ENCODE measurements at regions not wholly inside any gene's neighbourhood (a gene's known extent, or its start where the extent isn't known, plus 50 kb on each side); places are given as distances from the start of the nearest gene placed in this dataset.

DNA sequence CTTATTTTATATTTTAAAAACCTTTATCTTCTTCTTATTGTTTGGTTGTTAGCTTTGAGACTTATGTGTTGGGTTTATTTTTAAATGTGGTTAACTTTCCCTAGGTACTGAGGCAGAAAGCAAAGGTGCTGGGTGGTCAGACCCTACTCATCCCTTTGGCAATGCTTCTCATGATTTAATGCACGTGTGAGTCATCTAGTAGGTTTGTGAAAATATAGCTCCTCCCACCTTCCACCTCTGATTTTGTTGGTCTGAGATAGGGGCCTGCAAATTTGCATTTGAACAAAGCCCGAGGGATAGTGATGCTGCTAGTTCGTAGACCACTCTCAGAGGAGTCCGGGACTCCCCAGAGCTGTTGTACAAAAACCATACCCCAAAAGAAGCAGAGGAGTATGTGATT lies 771.3 kb upstream of the ARGLU1 start:
- DNase-seq (ENCODE audit: low read depth, low spot score), result no peak

GRCh38 chr13:107332188-107332587 lies 764.3 kb upstream of the ARGLU1 start:
- DNase-seq (ENCODE audit: low read depth, low spot score), result no peak

DNA sequence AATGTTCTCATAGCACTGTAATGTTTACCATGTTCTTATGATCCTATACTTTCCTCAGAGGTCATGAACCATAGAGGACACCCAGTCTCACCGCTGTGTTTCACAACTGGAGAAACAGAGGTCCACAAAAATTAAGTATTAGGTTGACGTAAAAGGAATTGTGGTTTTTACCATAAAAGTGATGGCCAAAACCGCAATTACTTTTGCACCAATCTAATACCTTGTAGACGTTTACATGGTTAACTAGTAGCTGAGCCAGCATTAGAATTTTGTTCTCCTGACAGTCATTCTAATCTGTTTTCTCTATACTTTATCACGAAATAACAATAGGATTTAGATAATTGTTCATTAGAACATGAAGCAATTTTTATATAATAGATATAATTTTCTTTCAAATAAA lies 763.4 kb upstream of the ARGLU1 start:
- DNase-seq (ENCODE audit: low read depth, low spot score), result no peak

GRCh38 chr13:107330484-107330883 lies 762.5 kb upstream of the ARGLU1 start:
- no peak for DNase-seq (ENCODE audit: low read depth, low spot score)

DNA sequence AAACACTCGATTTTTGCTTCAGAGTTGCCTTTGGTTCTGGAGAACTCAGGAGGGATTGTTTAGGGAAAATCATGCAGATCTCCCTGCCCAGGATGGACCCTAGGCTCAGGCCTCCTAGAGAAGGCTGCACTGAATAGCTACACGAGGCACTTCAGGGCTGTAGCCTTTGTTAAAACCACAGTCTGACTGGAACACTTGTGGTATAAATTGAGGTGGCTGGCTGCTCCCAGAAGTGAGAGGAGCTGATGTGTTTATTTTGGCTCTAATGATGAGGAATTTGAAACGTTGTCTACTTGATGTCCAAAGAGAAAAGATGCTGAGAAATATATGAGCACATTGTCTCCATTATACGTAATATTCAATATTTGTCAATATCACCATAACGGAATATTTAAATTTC lies 762.1 kb upstream of the ARGLU1 start:
- DNase-seq (ENCODE audit: low read depth, low spot score), result peak; percentile 81

DNA sequence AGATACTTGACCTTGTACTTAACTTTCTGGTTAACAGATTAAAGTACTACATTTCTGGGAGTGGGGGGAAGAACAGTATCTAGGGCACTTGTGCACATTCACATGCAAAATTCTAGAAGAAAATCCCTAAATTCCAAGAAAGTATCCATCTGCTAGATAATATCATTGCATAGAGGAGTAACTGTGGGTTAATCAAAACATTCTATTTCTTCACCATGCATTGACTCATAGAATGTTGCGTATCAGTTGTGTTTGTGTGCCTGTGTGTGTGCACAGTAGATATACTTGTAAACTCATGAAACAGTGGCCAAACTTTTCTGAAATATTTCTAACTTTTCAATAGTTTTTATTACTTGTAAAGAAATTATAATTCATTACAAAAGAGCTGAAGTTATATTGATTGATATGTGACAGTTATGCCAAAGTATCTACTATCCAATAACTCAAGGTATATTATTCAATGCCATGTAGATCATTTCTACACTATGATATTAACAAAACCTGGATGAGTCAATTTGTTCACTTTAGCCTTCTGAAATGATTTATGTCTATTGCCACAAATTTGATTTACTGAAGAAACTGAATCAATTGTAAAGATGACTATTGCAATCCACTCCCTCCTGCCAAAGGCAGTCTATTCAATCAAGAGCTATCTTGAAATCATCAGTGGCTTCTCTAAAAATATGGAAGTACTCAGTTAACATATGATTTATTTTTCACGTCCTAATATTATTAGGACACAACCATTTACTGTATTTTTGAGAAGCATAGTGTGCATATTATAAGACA lies 756.7 kb upstream of the ARGLU1 start:
- no peak for DNase-seq (ENCODE audit: low read depth, low spot score)

DNA sequence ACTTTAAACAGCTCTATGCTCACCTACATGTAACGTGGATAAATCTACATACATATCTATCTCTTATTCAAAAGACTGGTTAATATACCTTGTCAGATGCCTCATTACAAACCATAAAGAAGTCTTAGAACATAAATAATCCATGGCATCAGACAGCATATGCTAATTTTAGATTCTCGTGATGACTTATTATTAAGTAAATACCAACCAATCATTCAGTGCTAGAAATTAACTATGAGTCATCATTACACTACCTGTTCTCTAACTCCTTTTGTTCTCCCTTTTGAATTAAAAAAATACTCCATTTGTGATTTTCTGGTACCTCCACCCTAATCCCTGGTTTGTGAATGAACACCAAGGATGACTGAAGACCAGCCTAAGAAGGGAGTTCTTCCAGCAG lies 754.3 kb upstream of the ARGLU1 start:
- DNase-seq (ENCODE audit: low read depth, low spot score), result no peak

- no peak for DNase-seq (ENCODE audit: low read depth, low spot score)
Observed at GRCh38 chr13:107305178-107305577, 737.2 kb upstream of the ARGLU1 start.

DNA sequence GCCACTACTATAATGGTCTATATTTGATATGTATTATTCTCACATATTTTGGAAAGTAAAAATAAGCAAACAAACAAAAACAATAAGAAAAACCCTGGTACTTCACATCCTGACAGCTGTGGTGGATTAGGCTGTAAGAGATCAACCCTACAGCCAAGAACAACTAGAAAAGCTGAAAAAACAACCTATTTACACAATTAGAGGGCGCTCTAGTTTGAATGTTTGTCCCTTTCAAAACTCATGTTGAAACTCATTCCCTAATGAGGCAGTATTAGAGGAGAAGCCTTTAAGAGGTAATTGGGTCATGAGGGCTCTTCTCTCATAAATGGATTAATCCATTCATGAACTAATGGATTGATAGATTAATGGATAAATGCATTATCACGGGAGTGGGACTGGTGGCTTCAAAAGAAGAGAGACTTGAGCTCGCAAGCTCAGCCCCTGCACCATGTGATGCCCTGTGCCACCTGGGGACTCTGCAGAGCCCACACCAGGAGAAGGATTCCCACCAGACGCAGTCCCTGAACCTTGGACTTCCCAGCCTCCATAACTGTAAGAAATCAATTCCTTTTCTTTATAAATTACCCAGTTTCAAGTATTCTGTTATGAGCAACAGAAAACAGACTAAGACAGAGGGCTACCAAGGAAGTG lies 733.9 kb upstream of the ARGLU1 start:
- no peak for DNase-seq (ENCODE audit: low read depth, low spot score)

GRCh38 chr13:107299717-107300116 lies 731.8 kb upstream of the ARGLU1 start:
- no peak for DNase-seq (ENCODE audit: low read depth, low spot score)

DNA sequence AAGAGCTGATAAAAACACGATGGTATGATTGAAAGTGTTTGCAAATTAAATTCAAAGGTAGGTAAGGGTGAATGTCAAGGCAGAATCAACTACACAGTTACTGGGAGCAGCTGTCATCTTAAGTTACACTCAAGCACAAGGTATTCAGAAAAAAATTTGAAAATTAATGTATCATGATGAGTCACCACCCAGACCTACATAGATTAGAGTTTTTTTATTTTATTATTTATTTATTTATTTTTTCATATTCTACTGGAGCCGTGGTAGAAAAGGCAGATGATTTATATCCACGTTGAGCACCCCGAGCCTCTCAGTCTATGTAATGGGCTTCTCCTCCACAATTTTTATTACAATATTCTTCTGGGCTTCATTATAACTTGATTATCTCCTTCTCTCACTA lies 728.9 kb upstream of the ARGLU1 start:
- no peak for DNase-seq (ENCODE audit: low read depth, low spot score)

GRCh38 chr13:107295416-107296140 lies 727.6 kb upstream of the ARGLU1 start:
- no peak for DNase-seq (ENCODE audit: low read depth, low spot score)

DNA sequence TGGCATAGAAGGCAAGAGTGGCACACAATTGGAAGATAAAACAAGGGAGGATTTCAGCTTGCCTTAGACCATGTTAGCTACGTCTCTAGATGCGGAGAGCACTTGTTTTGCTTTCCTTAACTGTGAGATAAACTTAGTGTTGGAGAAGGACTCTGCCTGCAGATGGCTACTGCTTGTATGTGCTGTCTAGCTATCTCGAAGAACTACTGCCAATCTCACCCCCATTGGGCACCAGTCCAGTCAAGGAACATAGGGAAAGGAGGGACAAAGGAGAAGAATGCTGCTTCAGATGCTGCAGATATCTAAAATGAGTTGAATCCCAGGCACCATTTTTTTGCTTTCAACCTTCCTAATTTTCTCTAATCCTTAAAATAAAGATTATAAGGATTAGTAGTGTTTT lies 726.0 kb upstream of the ARGLU1 start:
- no peak for DNase-seq (ENCODE audit: low read depth, low spot score)

DNA sequence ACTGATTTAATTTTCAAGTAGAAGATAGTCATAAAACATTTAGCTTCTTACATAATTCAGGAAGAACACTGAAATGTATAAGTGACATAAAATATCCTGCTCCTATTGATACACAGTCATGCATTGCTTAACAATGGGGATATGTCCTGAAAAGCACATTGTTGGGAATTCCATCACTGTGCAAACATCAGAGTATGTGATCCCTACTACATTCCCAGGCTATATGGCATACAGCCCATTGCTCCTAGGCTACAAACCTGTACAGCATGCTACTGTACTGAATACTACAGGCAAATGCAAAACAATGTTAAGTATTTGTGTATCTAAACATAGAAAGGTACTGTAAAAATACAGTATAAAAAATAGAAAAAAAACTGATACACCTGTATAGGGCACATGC lies 723.9 kb upstream of the ARGLU1 start:
- DNase-seq (ENCODE audit: low read depth, low spot score), result no peak

- no peak for DNase-seq (ENCODE audit: low read depth, low spot score)
Observed at GRCh38 chr13:107289540-107289939, 721.6 kb upstream of the ARGLU1 start.

- peak; percentile 78 for DNase-seq (ENCODE audit: low read depth, low spot score)
Observed at GRCh38 chr13:107284173-107284572, 716.2 kb upstream of the ARGLU1 start.

DNA sequence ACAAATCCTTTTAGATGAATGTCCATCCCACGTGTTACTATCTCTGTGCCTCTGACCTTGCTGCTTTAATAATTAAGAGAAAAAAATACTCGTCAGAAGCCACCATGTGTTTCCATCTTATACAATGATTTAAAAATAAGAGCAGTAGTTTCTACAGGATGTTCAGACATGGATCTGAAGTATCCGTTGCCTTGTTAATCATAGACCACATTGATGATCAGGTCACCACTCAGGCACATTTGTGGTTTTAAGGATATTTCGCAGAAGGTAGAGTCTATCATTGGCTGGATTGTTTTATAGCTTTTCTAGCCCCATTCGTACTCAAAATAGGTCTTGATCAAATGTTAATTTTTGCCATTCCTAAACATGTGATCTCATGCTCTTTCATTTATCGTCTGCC lies 710.0 kb upstream of the ARGLU1 start:
- no peak for DNase-seq (ENCODE audit: low read depth, low spot score)

DNA sequence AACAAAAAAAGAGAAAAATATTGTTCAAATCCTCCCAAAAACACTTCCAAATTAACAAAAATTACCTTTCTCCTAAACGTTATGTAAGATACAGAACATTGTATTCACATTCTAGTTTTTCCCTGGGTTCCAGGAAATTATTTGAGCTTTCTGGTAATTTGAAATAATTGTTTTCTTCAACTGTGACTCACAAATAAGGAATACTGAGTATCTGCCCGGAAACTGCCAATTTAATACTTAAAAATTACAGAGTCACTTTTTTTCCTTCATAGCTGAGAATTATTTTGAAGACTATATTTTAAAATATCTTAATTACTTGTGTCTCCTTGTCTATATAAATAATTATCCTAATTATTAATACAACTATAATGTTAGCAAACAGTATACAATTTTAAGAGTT lies 709.0 kb upstream of the ARGLU1 start:
- DNase-seq (ENCODE audit: low read depth, low spot score), result no peak

- no peak for DNase-seq (ENCODE audit: low read depth, low spot score)
Observed at GRCh38 chr13:107275945-107276614, 708.1 kb upstream of the ARGLU1 start.

GRCh38 chr13:107275312-107275711 lies 707.4 kb upstream of the ARGLU1 start:
- no peak for DNase-seq (ENCODE audit: low read depth, low spot score)

GRCh38 chr13:107271227-107271626 lies 703.3 kb upstream of the ARGLU1 start:
- peak; percentile 73 for DNase-seq (ENCODE audit: low read depth, low spot score)

DNA sequence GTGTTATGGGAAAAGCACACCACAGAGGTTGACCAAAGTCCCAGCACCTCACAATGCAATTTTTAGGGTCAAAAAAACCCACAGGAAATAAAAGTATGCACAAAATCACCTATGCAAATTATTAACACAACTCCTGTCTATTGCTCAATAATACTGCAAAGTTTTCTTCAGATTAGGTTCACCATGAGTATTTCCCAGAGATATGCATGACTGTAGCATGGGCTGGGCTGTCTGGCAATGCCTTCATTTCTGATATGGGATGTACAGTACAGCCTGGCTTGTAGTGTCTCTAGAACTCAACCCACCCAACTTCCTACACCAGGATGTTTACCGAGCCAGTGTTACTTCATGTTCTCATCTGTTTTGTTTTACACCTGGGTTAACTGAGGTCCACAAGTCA lies 698.7 kb upstream of the ARGLU1 start:
- no peak for DNase-seq (ENCODE audit: low read depth, low spot score)
